Ishikawa (cell line): ENCODE measurements at regions not wholly inside any gene's neighbourhood (a gene's known extent, or its start where the extent isn't known, plus 50 kb on each side); places are given as distances from the start of the nearest gene placed in this dataset.

Source experiments
- CEBPB ChIP-seq: IDR thresholded peaks from 2 replicates; pipeline ENCODE4 v1.6.1; 2012
- CREB1 ChIP-seq: IDR thresholded peaks from 2 replicates; pipeline ENCODE4 v1.6.1; 2012; ENCODE audit warnings: low read depth
- EGR1 ChIP-seq: IDR thresholded peaks from 2 replicates; pipeline ENCODE4 v1.6.1; 2012
- EP300 ChIP-seq: IDR thresholded peaks from 2 replicates; pipeline ENCODE4 v1.6.1; 2012; ENCODE audit warnings: borderline replicate concordance
- FOXM1 ChIP-seq: IDR thresholded peaks from 2 replicates; pipeline ENCODE4 v1.6.1; 2012; ENCODE audit warnings: low read depth, borderline replicate concordance
- MAX ChIP-seq: IDR thresholded peaks from 2 replicates; pipeline ENCODE4 v1.6.1; 2012
- NFIC ChIP-seq: IDR thresholded peaks from 2 replicates; pipeline ENCODE4 v1.6.1; 2012
- RAD21 ChIP-seq: IDR thresholded peaks from 2 replicates; pipeline ENCODE4 v1.6.1; 2012; ENCODE audit warnings: low read depth
- TAF1 ChIP-seq: IDR thresholded peaks from 2 replicates; pipeline ENCODE4 v1.6.1; 2012; ENCODE audit warnings: low read depth, mild to moderate bottlenecking
- TCF12 ChIP-seq: IDR thresholded peaks from 2 replicates; pipeline ENCODE4 v1.6.1; 2012; ENCODE audit warnings: low read depth
- TEAD4 ChIP-seq: IDR thresholded peaks from 2 replicates; pipeline ENCODE4 v1.6.1; 2012
- YY1 ChIP-seq: IDR thresholded peaks from 2 replicates; pipeline ENCODE4 v1.6.1; 2012; ENCODE audit warnings: low read depth
- ZBTB7A ChIP-seq: IDR thresholded peaks from 2 replicates; pipeline ENCODE4 v1.6.1; 2012; ENCODE audit warnings: low read depth
- TF ChIP-seq, protein P1 (sequence below): IDR thresholded peaks from 2 replicates; pipeline ENCODE4 v1.6.1; 2012
- TF ChIP-seq, protein P2 (sequence below): IDR thresholded peaks from 2 replicates; pipeline ENCODE4 v1.6.1; 2012; ENCODE audit warnings: low read depth, mild to moderate bottlenecking

DNA sequence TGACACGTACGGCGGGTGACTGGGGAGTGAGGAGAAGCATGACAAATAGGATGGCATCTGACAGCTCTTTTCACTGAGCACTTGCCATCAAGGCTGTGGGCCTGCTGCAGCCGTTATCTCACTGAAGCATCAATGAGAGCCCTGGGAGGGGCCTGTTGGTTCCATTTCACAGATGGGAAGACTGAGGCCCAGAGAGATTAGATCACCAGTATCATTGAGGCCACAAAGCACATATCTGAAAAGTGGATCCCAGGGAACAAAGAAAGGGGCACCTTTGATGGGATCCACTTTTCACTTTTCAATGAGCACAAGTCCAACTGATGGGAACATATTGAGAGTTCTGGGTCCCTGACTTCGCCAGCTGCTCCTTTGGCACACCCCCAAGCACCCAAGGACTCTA, 144.4 kb upstream of the LHX1 start:
- no peak for TF ChIP-seq EP300
- TF ChIP-seq MAX = no peak
- no peak for TF ChIP-seq EGR1
- TF ChIP-seq ZBTB7A = no peak
- TF ChIP-seq TEAD4 = no peak
- TF ChIP-seq TCF12 = no peak
- no peak for TF ChIP-seq NFIC
- no peak for TF ChIP-seq CEBPB
- no peak for TF ChIP-seq FOXM1
- TF ChIP-seq TAF1 = no peak
- TF ChIP-seq YY1 = no peak
- no peak for TF ChIP-seq RAD21
- TF ChIP-seq, protein P1, sequence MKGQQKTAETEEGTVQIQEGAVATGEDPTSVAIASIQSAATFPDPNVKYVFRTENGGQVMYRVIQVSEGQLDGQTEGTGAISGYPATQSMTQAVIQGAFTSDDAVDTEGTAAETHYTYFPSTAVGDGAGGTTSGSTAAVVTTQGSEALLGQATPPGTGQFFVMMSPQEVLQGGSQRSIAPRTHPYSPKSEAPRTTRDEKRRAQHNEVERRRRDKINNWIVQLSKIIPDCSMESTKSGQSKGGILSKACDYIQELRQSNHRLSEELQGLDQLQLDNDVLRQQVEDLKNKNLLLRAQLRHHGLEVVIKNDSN = no peak

GRCh38 chr17:36793976-36794375, 143.3 kb upstream of the LHX1 start:
- TF ChIP-seq, protein P1 = no peak
- TF ChIP-seq EGR1 (no peak), MAX (no peak), YY1 (no peak), ZBTB7A (no peak), CEBPB (no peak), RAD21 (no peak), FOXM1 (no peak), TEAD4 (no peak), EP300 (no peak), NFIC (no peak), TCF12 (no peak), TAF1 (no peak), CREB1 (no peak)
- TF ChIP-seq, protein P2, sequence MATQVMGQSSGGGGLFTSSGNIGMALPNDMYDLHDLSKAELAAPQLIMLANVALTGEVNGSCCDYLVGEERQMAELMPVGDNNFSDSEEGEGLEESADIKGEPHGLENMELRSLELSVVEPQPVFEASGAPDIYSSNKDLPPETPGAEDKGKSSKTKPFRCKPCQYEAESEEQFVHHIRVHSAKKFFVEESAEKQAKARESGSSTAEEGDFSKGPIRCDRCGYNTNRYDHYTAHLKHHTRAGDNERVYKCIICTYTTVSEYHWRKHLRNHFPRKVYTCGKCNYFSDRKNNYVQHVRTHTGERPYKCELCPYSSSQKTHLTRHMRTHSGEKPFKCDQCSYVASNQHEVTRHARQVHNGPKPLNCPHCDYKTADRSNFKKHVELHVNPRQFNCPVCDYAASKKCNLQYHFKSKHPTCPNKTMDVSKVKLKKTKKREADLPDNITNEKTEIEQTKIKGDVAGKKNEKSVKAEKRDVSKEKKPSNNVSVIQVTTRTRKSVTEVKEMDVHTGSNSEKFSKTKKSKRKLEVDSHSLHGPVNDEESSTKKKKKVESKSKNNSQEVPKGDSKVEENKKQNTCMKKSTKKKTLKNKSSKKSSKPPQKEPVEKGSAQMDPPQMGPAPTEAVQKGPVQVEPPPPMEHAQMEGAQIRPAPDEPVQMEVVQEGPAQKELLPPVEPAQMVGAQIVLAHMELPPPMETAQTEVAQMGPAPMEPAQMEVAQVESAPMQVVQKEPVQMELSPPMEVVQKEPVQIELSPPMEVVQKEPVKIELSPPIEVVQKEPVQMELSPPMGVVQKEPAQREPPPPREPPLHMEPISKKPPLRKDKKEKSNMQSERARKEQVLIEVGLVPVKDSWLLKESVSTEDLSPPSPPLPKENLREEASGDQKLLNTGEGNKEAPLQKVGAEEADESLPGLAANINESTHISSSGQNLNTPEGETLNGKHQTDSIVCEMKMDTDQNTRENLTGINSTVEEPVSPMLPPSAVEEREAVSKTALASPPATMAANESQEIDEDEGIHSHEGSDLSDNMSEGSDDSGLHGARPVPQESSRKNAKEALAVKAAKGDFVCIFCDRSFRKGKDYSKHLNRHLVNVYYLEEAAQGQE = no peak

DNA sequence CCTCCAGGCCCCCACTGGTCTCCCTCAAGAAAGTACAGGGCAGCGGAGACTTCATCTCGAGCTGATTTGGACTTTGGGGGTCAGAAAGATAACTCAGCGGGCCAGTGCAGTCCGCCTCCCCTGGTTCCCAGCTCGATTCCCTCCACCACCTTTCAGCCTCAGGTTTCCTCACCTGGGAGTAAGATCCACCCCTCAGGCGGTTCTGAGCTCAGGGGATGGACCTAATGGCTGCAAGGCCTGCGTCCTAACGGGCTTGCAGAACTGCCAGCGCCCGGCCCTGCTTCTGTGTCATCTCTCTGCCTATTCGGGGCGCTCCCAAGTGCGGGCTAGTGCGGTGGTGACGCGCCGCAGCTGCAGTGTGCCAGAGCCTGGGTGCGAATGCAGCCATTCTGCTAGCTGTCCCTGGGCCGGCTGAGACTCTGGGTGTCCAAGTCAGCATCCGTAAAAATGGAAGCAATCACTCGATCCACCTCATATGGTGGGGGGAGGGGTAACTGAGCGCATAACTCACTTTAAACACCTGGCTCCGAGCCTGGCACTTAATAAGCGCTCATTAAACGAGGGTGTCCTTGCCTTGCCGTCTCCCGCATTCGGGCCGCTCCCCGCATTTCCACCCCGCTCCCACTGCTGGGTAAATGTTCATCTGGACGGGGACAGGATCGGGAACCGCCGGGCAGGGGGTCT, 129.6 kb upstream of the LHX1 start:
- no peak for TF ChIP-seq CREB1
- no peak for TF ChIP-seq MAX
- no peak for TF ChIP-seq EGR1
- TF ChIP-seq, protein P2 = no peak
- TF ChIP-seq ZBTB7A = no peak
- TF ChIP-seq TEAD4 = no peak
- TF ChIP-seq, protein P1 = no peak
- no peak for TF ChIP-seq NFIC
- TF ChIP-seq FOXM1 = no peak

GRCh38 chr17:36808180-36808661, 129.1 kb upstream of the LHX1 start:
- no peak for TF ChIP-seq YY1
- peak; percentile 29; the same call in 1 of the 2 replicates for TF ChIP-seq MAX

- no peak for TF ChIP-seq ZBTB7A
- TF ChIP-seq YY1 = no peak
- no peak for TF ChIP-seq TEAD4
- no peak for TF ChIP-seq TAF1
- no peak for TF ChIP-seq NFIC
- TF ChIP-seq CREB1 = no peak
- no peak for TF ChIP-seq RAD21
- TF ChIP-seq, protein P1 = no peak
These were observed 124.5 kb upstream of the LHX1 start for GRCh38 chr17:36812762-36813161.
